Stimulated activated CD8-positive, alpha-beta memory T cell treated with anti-CD3 and anti-CD28 coated beads, Interleukin-4, amount 100 ng/mL, for 48 hours (primary cell): ENCODE measurements at regions not wholly inside any gene's neighbourhood (a gene's known extent, or its start where the extent isn't known, plus 50 kb on each side); places are given as distances from the start of the nearest gene placed in this dataset.
"Not testable (repeated sequence)": the region's sequence is repeated elsewhere in the genome, so short reads cannot be mapped to it uniquely, and the experiment has no call there.

Source experiments
- DNase-seq: peaks from one replicate; pipeline ENCODE4 v3.0.0-alpha.2; 2020

DNA sequence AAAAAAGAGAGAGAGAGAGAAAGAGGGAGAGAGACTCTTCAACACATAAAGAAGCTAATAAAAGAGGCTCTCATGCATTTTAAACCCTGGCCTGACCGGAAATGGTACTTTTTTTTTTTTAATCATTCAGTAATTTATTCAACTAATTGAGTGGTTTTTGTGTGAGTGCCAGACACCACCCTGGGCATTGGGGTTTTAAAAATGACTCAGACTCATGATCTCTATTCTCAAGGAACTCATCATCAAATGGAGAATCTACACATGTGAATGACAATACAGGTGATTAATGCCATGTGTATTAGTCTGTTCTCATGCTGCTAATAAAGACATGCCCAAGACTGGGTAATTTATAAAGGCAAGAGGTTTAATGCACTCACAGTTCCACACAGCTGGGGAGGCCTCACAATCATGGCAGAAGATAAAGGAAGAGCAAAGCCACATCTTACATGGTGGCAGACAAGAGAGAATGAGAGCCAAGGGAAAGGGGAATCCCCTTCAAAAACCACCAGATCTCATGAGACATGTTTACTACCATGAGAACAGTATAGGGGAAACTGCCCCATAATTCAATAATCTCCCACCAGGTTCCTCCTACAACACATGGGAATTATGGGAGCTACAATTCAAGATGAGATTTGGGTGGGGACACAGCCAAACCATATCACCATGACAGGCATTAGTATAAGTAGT, 158.5 kb upstream of the AUTS2 start:
- DNase-seq, result no peak

- DNase-seq, result no peak
Observed at GRCh38 chr7:69440976-69441375, 157.3 kb upstream of the AUTS2 start.

- DNase-seq, result no peak
Observed at GRCh38 chr7:69443136-69443535, 155.1 kb upstream of the AUTS2 start.

DNA sequence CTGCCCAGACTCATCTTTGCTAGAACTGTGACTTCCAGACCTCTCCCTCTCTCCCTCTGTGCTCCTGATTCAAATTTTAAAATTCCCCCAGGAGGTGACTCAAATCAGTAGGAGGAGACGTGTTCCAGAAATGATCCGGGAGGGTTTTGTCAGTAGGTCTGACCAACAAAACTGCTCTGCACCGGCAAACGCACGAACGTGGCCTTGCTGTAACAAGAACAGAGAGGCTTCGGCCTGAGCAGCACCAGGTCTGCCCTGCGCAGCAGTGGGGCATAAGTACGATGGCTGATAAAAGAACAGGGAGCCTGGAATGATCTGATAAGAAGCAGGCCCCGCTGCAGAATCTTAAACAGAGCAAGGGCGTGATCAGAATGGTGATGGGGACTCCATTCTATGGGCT, 152.7 kb upstream of the AUTS2 start:
- no peak for DNase-seq

DNA sequence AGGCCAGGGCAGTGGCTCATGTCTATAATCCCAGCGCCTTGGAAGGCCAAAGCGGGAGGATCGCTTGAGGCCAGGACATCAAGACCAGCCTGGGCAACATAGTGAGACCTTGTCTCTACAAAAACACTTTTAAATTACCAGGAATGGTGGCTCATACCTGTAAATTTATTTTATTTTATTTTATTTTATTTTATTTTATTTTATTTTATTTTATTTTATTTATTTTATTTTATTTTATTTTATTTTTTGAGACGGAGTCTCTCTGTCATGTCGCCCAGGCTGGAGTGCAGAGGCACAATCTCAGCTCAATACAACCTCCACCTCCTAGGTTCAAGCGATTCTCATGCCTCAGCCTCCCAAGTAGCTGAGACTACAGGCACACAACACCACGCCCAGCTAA, 152.1 kb upstream of the AUTS2 start:
- DNase-seq, result not testable (repeated sequence)

DNA sequence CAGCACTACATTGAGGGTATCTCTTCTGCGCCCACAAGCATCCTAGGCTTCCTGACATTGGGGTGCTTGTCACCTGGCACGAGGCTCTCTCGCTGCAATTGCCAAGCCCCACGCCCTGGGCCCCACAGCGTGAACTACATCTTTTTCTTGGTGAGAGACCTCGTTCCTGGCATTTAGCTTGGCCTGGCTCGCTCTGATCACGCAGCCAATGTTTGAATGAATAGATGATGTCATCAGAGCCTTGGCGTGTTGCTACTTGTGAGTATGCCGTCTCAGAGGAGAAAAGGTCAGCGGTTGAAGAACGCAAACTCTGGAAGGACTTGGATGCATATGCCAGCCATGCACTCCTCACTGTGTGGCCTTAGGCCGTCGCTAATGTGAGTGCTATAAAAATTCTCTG, 150.2 kb upstream of the AUTS2 start:
- no peak for DNase-seq

- DNase-seq, result no peak
Observed at GRCh38 chr7:69450456-69450855, 147.8 kb upstream of the AUTS2 start.

GRCh38 chr7:69451715-69452114, 146.6 kb upstream of the AUTS2 start:
- no peak for DNase-seq

GRCh38 chr7:69452797-69453196, 145.5 kb upstream of the AUTS2 start:
- no peak for DNase-seq

DNA sequence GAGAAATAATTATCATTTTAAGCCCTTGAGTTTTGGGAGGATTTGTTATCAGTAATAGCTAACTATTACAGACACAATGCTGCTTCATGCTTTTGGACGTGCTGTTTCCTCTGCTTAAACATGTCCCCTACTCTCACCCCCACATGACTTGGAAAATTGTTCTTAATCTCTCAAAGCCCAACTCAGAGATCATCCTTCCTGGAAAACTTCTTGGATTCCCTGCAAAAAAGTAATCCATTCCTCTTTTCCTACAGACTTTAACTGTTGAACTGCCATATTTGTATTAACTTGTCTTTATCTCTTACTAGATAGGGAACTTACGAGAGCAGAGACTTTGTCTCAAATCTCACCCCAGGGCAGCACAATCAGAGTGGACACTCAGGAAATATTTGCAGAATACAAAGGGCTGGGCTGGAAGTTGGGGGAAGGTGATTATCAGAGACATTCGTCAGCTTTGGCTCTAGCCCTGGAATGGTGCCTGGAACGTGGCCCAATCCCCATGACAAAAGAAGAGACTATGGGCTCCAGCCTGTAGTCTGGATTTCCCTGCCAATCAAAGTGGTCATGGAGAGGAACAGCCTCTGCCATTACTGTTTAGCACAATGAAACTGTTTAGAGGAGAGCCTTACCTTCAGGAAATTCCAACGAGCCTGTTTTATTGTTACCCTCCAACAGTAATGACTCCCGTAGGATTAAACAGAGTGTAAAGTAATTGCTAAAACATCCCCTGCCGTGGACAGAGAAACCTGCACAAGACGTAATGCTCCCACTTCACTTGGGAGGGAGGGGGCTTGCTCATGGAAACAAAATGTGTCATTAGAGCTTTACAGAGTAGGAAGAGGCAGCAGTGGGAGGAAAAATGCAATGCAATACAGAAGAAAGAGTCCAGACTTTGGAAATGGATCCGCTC, 140.4 kb upstream of the AUTS2 start:
- DNase-seq, result no peak

DNA sequence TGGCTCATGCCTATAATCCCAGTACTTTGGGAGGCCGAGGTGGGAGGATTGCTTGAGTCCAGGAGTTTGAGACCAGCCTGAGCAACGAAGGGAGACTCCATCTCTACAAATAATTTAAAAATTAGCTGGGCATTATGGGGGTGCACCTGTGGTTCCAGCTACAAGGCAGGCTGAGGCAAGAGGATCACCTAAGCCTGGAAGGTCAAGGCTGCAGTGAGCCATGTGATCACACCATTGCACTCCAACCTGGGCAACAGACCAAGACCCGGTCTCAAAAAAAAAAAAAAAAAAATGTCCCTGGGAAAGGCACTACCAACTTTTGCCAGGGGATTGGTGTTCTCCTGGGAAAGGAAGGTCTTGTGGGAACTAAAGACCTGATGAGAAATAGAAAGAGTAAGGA, 134.2 kb upstream of the AUTS2 start:
- no peak for DNase-seq

- DNase-seq, result no peak
Observed at GRCh38 chr7:69465262-69465661, 133.0 kb upstream of the AUTS2 start.

- no peak for DNase-seq
Observed at GRCh38 chr7:69467826-69468225, 130.4 kb upstream of the AUTS2 start.

- no peak for DNase-seq
Observed at GRCh38 chr7:69476416-69476815, 121.9 kb upstream of the AUTS2 start.

DNA sequence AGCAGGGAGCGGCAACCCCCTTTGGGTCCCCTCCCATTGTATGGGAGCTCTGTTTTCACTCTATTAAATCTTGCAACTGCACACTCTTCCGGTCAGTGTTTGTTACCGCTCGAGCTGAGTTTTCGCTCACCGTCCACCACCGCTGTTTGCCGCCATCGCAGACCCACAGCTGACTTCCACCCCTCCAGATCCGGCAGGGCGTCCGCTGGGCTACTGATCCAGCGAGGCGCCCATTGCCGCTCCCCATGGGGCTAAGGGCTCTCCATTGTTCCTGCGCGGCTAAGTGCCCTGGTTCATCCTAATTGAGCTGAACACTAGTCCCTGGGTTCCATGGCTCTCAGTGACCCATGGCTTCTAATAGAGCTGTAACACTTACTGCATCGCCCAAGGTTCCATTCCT, 115.6 kb upstream of the AUTS2 start:
- DNase-seq, result no peak

DNA sequence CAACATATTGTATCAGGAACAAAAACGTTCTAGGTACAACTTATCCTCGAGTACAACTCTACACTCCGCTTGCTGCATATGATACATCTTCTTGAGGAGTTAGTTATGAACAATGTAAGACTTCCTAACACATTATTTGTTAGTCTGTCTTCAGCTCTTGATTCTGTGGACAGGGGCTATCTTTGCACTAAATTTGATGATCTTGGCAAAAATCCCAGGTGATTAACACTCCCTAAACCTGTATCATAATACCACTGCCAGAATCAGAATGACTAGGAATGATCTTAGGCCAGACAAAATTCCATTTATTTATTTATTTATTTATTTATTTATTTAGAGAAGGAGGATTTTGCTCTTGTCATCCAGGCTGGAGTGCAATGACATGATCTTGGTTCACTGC, 108.7 kb upstream of the AUTS2 start:
- DNase-seq, result no peak

DNA sequence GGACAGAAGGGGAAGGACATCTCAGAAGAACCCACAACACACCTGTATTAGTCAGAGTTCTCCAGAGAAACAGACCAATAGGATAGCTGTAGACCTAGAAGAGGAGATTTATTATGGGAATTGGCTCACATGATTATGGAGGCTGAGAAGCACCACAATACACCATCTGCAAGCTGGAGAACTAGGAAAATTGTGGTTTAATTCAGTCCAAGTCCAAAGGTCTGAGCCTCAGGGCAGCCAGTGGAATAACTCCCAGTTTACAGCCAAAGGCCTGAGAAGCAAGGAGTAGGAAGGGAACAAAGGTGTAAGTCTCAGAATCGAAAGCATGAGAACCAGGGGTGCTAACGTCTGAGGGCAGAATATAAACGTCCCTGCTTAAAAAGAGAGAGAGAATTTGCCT, 99.6 kb upstream of the AUTS2 start:
- DNase-seq, result no peak

DNA sequence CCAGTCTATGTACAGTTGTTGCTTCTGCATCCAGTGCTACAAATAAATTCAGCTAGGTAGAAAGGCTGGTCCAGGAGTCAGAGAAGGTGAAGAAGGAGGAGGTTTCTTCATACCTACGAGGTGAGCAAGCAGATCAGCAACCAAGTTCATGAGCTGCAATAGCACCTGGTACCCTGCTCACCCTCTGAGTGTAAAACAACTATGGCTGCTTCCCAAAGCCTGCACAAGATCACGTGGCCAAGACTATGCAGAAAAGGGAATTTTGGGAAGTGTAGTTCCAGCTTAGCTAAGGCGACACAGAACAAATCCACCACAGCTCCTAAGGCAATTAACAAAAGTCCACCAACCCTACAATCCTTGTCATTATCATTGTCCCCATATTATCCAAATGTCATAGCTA, 95.9 kb upstream of the AUTS2 start:
- DNase-seq, result no peak

GRCh38 chr7:69504733-69505420, 93.4 kb upstream of the AUTS2 start:
- no peak for DNase-seq

DNA sequence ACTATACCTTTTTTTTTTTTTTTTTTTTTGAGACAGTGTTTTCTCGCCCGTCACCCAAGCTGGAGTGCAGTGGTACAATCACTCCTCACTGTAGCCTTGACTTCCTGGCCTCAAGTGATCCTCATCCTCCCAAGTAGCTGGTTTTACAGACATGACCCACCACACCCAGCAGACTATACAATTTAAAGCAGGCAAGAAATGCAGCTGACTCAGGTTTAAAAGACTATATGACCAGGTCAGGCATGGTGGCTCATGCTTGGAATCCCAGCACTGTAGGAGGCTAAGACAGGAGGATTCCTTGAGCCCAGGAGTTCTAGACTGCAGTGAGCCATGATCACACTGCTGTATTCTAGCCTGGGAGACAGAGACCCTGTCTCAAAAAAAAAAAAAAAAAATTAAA, 89.5 kb upstream of the AUTS2 start:
- DNase-seq, result no peak

DNA sequence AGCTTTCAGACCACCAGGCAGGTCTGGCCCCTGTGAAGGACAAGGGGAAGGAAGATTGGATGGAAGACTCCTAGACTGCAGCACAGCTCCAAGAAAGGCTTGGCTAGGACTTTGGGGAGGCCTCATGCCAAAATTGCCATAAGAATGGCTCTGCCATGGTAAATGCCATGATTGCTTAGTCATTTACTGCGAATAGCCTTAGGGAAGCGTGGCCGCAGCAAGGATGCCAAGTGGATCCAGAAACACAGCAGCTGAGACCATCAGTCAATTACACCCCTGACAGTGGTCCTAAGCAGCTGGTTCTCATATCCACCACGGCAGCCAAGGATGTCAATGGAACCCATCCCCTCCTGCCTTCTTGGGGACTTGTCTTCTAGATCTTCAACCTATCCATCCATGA, 88.2 kb upstream of the AUTS2 start:
- DNase-seq, result no peak

GRCh38 chr7:69515495-69516212, 82.6 kb upstream of the AUTS2 start:
- no peak for DNase-seq

DNA sequence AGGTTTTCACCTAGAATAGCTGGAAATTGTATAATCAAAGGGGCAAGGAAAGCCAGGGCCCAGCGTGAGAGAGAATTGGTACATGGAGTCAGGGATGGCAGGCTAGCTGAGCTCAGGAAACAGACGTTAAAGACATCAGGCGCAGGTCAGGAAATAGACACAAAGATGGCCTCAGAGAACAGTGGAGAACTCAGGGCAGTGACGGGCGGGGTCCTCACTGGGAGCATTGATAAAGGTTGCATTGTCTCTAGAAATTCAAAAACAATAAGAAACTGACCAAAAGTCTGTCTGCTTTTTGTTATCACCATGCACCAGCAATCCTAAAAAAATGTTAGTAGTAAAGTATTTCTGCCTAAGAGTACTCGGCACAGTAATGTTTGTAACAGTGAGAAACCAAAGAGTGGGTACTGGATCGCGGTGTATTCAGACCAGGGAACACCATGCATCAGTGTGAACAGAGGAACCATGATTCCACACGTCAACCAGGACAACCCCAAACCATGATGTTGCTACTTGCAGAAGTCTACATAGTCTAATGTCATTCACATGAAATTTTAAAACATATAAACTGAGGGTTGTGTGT, 81.9 kb upstream of the AUTS2 start:
- no peak for DNase-seq
